Natural killer cell treated with Interleukin-12 subunit alpha and Interleukin-12 subunit beta and Interleukin-15 and Interleukin-18, amount 100 ng/mL, for 72 hours (primary cell): ENCODE measurements at regions not wholly inside any gene's neighbourhood (a gene's known extent, or its start where the extent isn't known, plus 50 kb on each side); places are given as distances from the start of the nearest gene placed in this dataset.

Source experiments
- ATAC-seq, 2 donors: fragments of 150-1000 bp; cut with Tn5 transposase in 1 of 2; sonication (Bioruptor Pico), chemical (Tn5 transposase) in 1 of 2; 2 replicates each; pipeline ENCODE4 v1.10.0; 2021
- DNase-seq: peaks from one replicate; pipeline ENCODE4 v3.0.0; 2022; ENCODE audit warnings: low spot score
- H3K27ac Mint-ChIP-seq, 2 donors: 1 replicate in 1 of 2; 2 replicates in 1 of 2; pipeline ENCODE4 v1.8.0; 2022; ENCODE audit warnings: mixed read lengths in 2 of 2, mild to moderate bottlenecking in 1 of 2, moderate library complexity in 1 of 2
- H3K27me3 Mint-ChIP-seq, 2 donors: 1 replicate in 1 of 2; 2 replicates in 1 of 2; pipeline ENCODE4 v1.8.0; 2022; ENCODE audit warnings: mixed read lengths in 2 of 2
- H3K36me3 Mint-ChIP-seq: one replicate; pipeline ENCODE4 v1.8.0; 2022; ENCODE audit warnings: mixed read lengths
- H3K4me1 Mint-ChIP-seq, 2 donors: 1 replicate in 1 of 2; 2 replicates in 1 of 2; pipeline ENCODE4 v1.8.0; 2022; ENCODE audit warnings: low read depth in 2 of 2, mixed read lengths in 2 of 2, mild to moderate bottlenecking in 1 of 2
- H3K4me3 Mint-ChIP-seq: one replicate; pipeline ENCODE4 v1.8.0; 2022; ENCODE audit warnings: mixed read lengths
- H3K9me3 Mint-ChIP-seq: 2 replicates; pipeline ENCODE4 v1.8.0; 2022; ENCODE audit warnings: mixed read lengths

GRCh38 chr4:131098976-131099375 lies 2003.0 kb downstream of the C4orf33 start:
- ATAC-seq (no peak), DNase-seq (no peak)
- peaks cover 8% of the 10 kb centered on the region for H3K36me3 Mint-ChIP-seq
- no peaks in the 10 kb centered on the region for H3K27me3 Mint-ChIP-seq
- H3K27ac Mint-ChIP-seq: no peak overlapping the region
- no peak overlapping the region for H3K4me3 Mint-ChIP-seq
- H3K4me1 Mint-ChIP-seq: no peaks in the 10 kb centered on the region
- peaks cover 15% of the 10 kb centered on the region for H3K9me3 Mint-ChIP-seq

GRCh38 chr4:131113273-131113672 lies 2017.3 kb downstream of the C4orf33 start:
- H3K36me3 Mint-ChIP-seq: no peaks in the 10 kb centered on the region
- ATAC-seq: no peak
- no peak overlapping the region for H3K27ac Mint-ChIP-seq
- H3K9me3 Mint-ChIP-seq: peaks cover 7% of the 10 kb centered on the region
- no peak for DNase-seq
- no peaks in the 10 kb centered on the region for H3K27me3 Mint-ChIP-seq
- H3K4me3 Mint-ChIP-seq: no peak overlapping the region
- H3K4me1 Mint-ChIP-seq: no peaks in the 10 kb centered on the region

GRCh38 chr4:131113704-131114103 lies 2017.8 kb downstream of the C4orf33 start:
- ATAC-seq (no peak), DNase-seq (no peak)
- no peaks in the 10 kb centered on the region for H3K4me1 Mint-ChIP-seq
- no peak overlapping the region for H3K27ac Mint-ChIP-seq
- no peak overlapping the region for H3K4me3 Mint-ChIP-seq
- peaks cover 7% of the 10 kb centered on the region for H3K9me3 Mint-ChIP-seq
- H3K36me3 Mint-ChIP-seq: no peaks in the 10 kb centered on the region
- no peaks in the 10 kb centered on the region for H3K27me3 Mint-ChIP-seq

GRCh38 chr4:131119661-131120060 lies 2023.7 kb downstream of the C4orf33 start:
- DNase-seq: no peak
- Mint-ChIP-seq H3K9me3 (peaks cover 4% of the 10 kb centered on the region), H3K27me3 (no peaks in the 10 kb centered on the region), H3K36me3 (no peaks in the 10 kb centered on the region), H3K27ac (no peak overlapping the region), H3K4me1 (no peaks in the 10 kb centered on the region), H3K4me3 (no peak overlapping the region)
- no peak for ATAC-seq

GRCh38 chr4:131137196-131137595 lies 2011.9 kb upstream of the PCDH10 start:
- Mint-ChIP-seq H3K9me3 (peaks cover 14% of the 10 kb centered on the region), H3K27ac (no peak overlapping the region), H3K36me3 (peaks cover 14% of the 10 kb centered on the region), H3K27me3 (no peaks in the 10 kb centered on the region), H3K4me3 (no peak overlapping the region), H3K4me1 (no peaks in the 10 kb centered on the region)
- no peak for DNase-seq
- no peak for ATAC-seq

- no peak overlapping the region for H3K27ac Mint-ChIP-seq
- no peaks in the 10 kb centered on the region for H3K36me3 Mint-ChIP-seq
- no peaks in the 10 kb centered on the region for H3K4me1 Mint-ChIP-seq
- peaks cover 4% of the 10 kb centered on the region for H3K9me3 Mint-ChIP-seq
- no peak overlapping the region for H3K4me3 Mint-ChIP-seq
- ATAC-seq (no peak), DNase-seq (no peak)
- H3K27me3 Mint-ChIP-seq: no peaks in the 10 kb centered on the region
Observed at GRCh38 chr4:131159261-131159660, 1989.8 kb upstream of the PCDH10 start.

GRCh38 chr4:131192318-131192717 lies 1956.8 kb upstream of the PCDH10 start:
- Mint-ChIP-seq H3K36me3 (no peaks in the 10 kb centered on the region), H3K27ac (no peak overlapping the region), H3K4me1 (no peaks in the 10 kb centered on the region), H3K9me3 (peaks cover 20% of the 10 kb centered on the region), H3K27me3 (no peaks in the 10 kb centered on the region), H3K4me3 (no peak overlapping the region)
- DNase-seq (no peak), ATAC-seq (no peak)

GRCh38 chr4:131207589-131207988 lies 1941.5 kb upstream of the PCDH10 start:
- Mint-ChIP-seq H3K4me3 (no peak overlapping the region), H3K9me3 (peaks cover 9% of the 10 kb centered on the region), H3K27me3 (no peaks in the 10 kb centered on the region), H3K36me3 (no peaks in the 10 kb centered on the region), H3K27ac (no peak overlapping the region), H3K4me1 (no peaks in the 10 kb centered on the region)
- DNase-seq (no peak), ATAC-seq (no peak)

- ATAC-seq (no peak), DNase-seq (no peak)
- Mint-ChIP-seq H3K4me3 (no peak overlapping the region), H3K9me3 (peaks cover 6% of the 10 kb centered on the region), H3K4me1 (no peaks in the 10 kb centered on the region), H3K36me3 (no peaks in the 10 kb centered on the region), H3K27ac (no peak overlapping the region), H3K27me3 (no peaks in the 10 kb centered on the region)
Observed at GRCh38 chr4:131248314-131248713, 1900.8 kb upstream of the PCDH10 start.

- no peaks in the 10 kb centered on the region for H3K4me1 Mint-ChIP-seq
- H3K27me3 Mint-ChIP-seq: no peaks in the 10 kb centered on the region
- H3K9me3 Mint-ChIP-seq: peaks cover 6% of the 10 kb centered on the region
- H3K27ac Mint-ChIP-seq: no peak overlapping the region
- ATAC-seq (no peak), DNase-seq (no peak)
- H3K36me3 Mint-ChIP-seq: no peaks in the 10 kb centered on the region
- H3K4me3 Mint-ChIP-seq: no peak overlapping the region
Observed at GRCh38 chr4:131251321-131251720, 1897.8 kb upstream of the PCDH10 start.

- peaks cover under 1% of the 10 kb centered on the region for H3K9me3 Mint-ChIP-seq
- no peak for DNase-seq
- H3K36me3 Mint-ChIP-seq: no peaks in the 10 kb centered on the region
- H3K4me1 Mint-ChIP-seq: no peaks in the 10 kb centered on the region
- no peak overlapping the region for H3K4me3 Mint-ChIP-seq
- no peak for ATAC-seq
- H3K27ac Mint-ChIP-seq: no peak overlapping the region
- no peaks in the 10 kb centered on the region for H3K27me3 Mint-ChIP-seq
Observed at GRCh38 chr4:131257241-131257640, 1891.9 kb upstream of the PCDH10 start.

- no peak overlapping the region for H3K27ac Mint-ChIP-seq
- H3K9me3 Mint-ChIP-seq: no peaks in the 10 kb centered on the region
- DNase-seq: no peak
- no peaks in the 10 kb centered on the region for H3K4me1 Mint-ChIP-seq
- H3K4me3 Mint-ChIP-seq: no peak overlapping the region
- H3K36me3 Mint-ChIP-seq: no peaks in the 10 kb centered on the region
- ATAC-seq: no peak
- H3K27me3 Mint-ChIP-seq: no peaks in the 10 kb centered on the region
Observed at GRCh38 chr4:131258361-131258760, 1890.7 kb upstream of the PCDH10 start.

- H3K4me3 Mint-ChIP-seq: no peak overlapping the region
- H3K27me3 Mint-ChIP-seq: no peaks in the 10 kb centered on the region
- ATAC-seq: no peak
Observed at GRCh38 chr4:131288441-131288840, 1860.7 kb upstream of the PCDH10 start.

GRCh38 chr4:131296192-131296591 lies 1852.9 kb upstream of the PCDH10 start:
- Mint-ChIP-seq H3K4me3 (no peak overlapping the region), H3K9me3 (peaks cover 6% of the 10 kb centered on the region), H3K27ac (no peak overlapping the region), H3K4me1 (no peaks in the 10 kb centered on the region), H3K27me3 (no peaks in the 10 kb centered on the region), H3K36me3 (no peaks in the 10 kb centered on the region)
- ATAC-seq (no peak), DNase-seq (no peak)

More at GRCh38 chr4:131288441-131288840, 1860.7 kb upstream of the PCDH10 start:
- no peak for DNase-seq
- Mint-ChIP-seq H3K36me3 (peaks cover 4% of the 10 kb centered on the region), H3K4me1 (no peaks in the 10 kb centered on the region), H3K27ac (no peak overlapping the region), H3K9me3 (peaks cover 14% of the 10 kb centered on the region)

GRCh38 chr4:131302108-131302507 lies 1847.0 kb upstream of the PCDH10 start:
- no peak for ATAC-seq
- H3K4me1 Mint-ChIP-seq: no peaks in the 10 kb centered on the region
- no peaks in the 10 kb centered on the region for H3K27me3 Mint-ChIP-seq
- H3K9me3 Mint-ChIP-seq: peaks cover 9% of the 10 kb centered on the region
- H3K36me3 Mint-ChIP-seq: peaks cover 17% of the 10 kb centered on the region
- H3K27ac Mint-ChIP-seq: no peak overlapping the region
- no peak for DNase-seq
- H3K4me3 Mint-ChIP-seq: no peak overlapping the region
